ENCODE measurements at regions not wholly inside any gene's neighbourhood (a gene's known extent, or its start where the extent isn't known, plus 50 kb on each side); places are given as distances from the start of the nearest gene placed in this dataset.

DNA sequence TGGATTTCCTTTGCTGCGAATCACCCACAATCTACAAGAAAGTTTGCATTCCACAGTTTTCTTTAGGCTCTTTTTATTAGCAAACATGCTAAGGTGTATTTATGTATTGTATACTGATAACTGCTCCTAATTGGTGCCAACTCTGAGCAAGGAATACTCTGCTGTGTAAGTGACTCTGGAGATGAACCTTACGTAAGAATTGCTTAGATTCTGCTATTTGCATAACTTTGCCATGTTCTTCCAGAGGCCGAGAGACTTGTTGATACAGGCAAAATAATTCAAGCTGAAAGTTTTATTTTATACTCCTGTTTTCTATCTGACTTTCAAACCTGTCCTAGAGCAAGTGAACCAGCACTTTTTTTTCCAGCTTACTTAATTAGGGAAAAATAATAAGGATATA lies 461.3 kb downstream of the GJA1 start:
- H3K9me3 ChIP-seq, result no peaks in the 10 kb centered on the region
- no peaks in the 10 kb centered on the region for H3K36me3 ChIP-seq
- intact Hi-C loops (cut with DNase I), result no loop called here
- TF ChIP-seq POLR2AphosphoS5 (IDR thresholded peaks at IDR 0.05; ENCODE audit: insufficient read depth in 1 of 2, low read depth in 1 of 2) (no peak), POLR2A (IDR thresholded peaks at IDR 0.05) (no peak)
- TF ChIP-seq, protein P1, sequence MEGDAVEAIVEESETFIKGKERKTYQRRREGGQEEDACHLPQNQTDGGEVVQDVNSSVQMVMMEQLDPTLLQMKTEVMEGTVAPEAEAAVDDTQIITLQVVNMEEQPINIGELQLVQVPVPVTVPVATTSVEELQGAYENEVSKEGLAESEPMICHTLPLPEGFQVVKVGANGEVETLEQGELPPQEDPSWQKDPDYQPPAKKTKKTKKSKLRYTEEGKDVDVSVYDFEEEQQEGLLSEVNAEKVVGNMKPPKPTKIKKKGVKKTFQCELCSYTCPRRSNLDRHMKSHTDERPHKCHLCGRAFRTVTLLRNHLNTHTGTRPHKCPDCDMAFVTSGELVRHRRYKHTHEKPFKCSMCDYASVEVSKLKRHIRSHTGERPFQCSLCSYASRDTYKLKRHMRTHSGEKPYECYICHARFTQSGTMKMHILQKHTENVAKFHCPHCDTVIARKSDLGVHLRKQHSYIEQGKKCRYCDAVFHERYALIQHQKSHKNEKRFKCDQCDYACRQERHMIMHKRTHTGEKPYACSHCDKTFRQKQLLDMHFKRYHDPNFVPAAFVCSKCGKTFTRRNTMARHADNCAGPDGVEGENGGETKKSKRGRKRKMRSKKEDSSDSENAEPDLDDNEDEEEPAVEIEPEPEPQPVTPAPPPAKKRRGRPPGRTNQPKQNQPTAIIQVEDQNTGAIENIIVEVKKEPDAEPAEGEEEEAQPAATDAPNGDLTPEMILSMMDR (IDR thresholded peaks at IDR 0.05), result no peak
- no peaks in the 10 kb centered on the region for H3K4me1 ChIP-seq
- H3K27ac ChIP-seq, result no peak overlapping the region
- DNase-seq (ENCODE audit: extremely low spot score in 2 of 2), result no peak
- no peak overlapping the region for H3K4me3 ChIP-seq
- no peaks in the 10 kb centered on the region for H3K27me3 ChIP-seq

DNA sequence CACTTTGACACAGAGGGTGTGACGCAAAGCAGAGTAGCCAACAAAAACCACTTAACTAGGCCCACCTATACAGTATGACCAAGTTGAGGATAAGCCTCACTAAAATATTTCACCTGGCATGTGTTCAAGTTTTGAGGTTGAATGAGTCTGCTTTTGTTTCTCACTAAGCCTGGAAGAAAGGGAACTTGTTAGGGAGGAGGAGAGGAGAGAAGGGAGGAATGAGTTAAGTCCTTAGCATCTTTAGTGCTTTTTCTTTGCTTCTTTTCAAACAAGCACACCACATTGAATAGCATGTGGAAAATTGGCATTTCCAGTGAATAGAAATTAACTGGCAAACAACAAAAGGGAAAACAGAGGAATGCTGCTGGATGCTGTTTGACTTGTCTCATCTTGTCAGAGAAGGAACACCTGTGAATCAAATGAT lies 461.9 kb downstream of the GJA1 start:
- Histone ChIP-seq H3K9me3 (no peaks in the 10 kb centered on the region), H3K36me3 (no peaks in the 10 kb centered on the region), H3K4me3 (no peak overlapping the region), H3K4me1 (no peaks in the 10 kb centered on the region), H3K27ac (no peak overlapping the region), H3K27me3 (no peaks in the 10 kb centered on the region)
- DNase-seq (ENCODE audit: extremely low spot score in 2 of 2), result no peak
- intact Hi-C loops (cut with DNase I), result no loop called here
- TF ChIP-seq, protein P1 (IDR thresholded peaks at IDR 0.05), result no peak
- no peak for TF ChIP-seq POLR2A (IDR thresholded peaks at IDR 0.05)
- TF ChIP-seq POLR2AphosphoS5 (IDR thresholded peaks at IDR 0.05; ENCODE audit: insufficient read depth in 1 of 2, low read depth in 1 of 2), result peak in 1 of 2 donors; percentile 12

DNA sequence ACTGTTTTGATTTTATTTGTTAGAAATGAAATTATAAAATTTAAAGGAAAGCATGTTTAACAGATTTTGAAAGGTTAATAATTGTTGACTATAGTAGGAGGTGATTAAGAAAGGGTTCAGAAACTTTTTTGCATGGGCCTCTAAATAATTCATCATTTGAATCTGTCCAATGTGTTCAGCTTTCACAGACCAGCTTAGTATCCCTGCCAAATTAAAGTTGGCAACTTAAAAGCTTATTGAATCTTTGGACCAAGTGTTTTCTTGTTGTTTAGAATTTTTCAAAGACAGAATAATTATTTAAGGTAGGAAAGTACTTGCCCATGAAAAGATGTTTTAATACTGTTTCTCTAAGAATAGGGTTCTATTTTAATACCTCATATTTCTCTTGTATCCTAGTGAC lies 466.0 kb downstream of the GJA1 start:
- Histone ChIP-seq H3K4me1 (no peaks in the 10 kb centered on the region), H3K27me3 (no peaks in the 10 kb centered on the region), H3K4me3 (no peak overlapping the region), H3K27ac (no peak overlapping the region), H3K36me3 (no peaks in the 10 kb centered on the region), H3K9me3 (no peaks in the 10 kb centered on the region)
- TF ChIP-seq POLR2AphosphoS5 (IDR thresholded peaks at IDR 0.05; ENCODE audit: insufficient read depth in 1 of 2, low read depth in 1 of 2), result no peak
- no peak for TF ChIP-seq POLR2A (IDR thresholded peaks at IDR 0.05)
- TF ChIP-seq, protein P1 (IDR thresholded peaks at IDR 0.05), result no peak
- intact Hi-C loops (cut with DNase I), result no loop called here
- DNase-seq (ENCODE audit: extremely low spot score in 2 of 2), result no peak

DNA sequence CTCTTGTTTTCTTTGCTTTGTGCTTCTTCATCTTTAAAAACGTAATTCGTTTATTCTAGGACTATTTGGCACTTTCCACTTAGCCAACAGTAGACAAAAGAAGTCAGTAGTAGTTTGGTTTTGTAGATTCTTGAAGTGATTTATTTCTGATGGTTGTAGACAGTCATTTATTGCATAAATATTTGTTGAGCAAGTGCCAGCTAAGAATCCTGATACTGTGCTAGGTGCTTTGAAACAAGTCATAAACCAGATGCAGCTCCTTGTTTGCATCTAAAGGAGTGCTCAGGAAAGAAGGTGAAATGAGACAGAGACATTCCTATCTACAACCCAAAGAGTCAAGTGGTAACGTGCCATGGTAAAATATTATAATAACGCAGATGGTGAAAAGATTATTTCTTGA lies 469.1 kb downstream of the GJA1 start:
- Histone ChIP-seq H3K9me3 (no peaks in the 10 kb centered on the region), H3K36me3 (no peaks in the 10 kb centered on the region), H3K4me1 (no peaks in the 10 kb centered on the region), H3K4me3 (no peak overlapping the region), H3K27me3 (no peaks in the 10 kb centered on the region), H3K27ac (no peak overlapping the region)
- no peak for DNase-seq (ENCODE audit: extremely low spot score in 2 of 2)
- TF ChIP-seq POLR2A (IDR thresholded peaks at IDR 0.05) (no peak), POLR2AphosphoS5 (IDR thresholded peaks at IDR 0.05; ENCODE audit: insufficient read depth in 1 of 2, low read depth in 1 of 2) (no peak)
- TF ChIP-seq, protein P1 (IDR thresholded peaks at IDR 0.05), result no peak
- intact Hi-C loops (cut with DNase I), result no loop called here

DNA sequence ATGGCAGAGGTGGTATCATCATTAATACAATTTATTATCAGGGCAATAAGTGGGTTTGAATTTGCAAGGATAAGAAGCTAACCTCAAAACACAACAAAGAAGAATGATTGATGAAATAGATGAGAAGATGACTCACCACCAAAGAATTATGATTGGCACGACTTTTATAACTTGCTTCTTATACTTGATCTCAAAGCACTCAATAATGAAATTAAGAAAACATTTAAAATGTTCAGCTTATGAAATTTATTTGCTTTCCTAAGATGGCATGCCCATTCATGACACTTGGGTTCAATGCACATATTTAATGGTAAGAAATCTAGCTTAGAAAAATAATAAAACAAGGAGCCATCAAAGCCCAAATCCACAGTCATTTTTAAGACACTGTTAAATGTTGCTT lies 477.5 kb downstream of the GJA1 start:
- intact Hi-C loops (cut with DNase I), result no loop called here
- no peak for TF ChIP-seq POLR2AphosphoS5 (IDR thresholded peaks at IDR 0.05; ENCODE audit: insufficient read depth in 1 of 2, low read depth in 1 of 2)
- TF ChIP-seq POLR2A (IDR thresholded peaks at IDR 0.05), result no peak
- TF ChIP-seq, protein P1 (IDR thresholded peaks at IDR 0.05), result no peak
- Histone ChIP-seq H3K27me3 (no peaks in the 10 kb centered on the region), H3K9me3 (no peaks in the 10 kb centered on the region), H3K36me3 (no peaks in the 10 kb centered on the region), H3K4me1 (no peaks in the 10 kb centered on the region), H3K27ac (no peak overlapping the region), H3K4me3 (no peak overlapping the region)
- DNase-seq (ENCODE audit: extremely low spot score in 2 of 2), result no peak

All from vagina (tissue), 2 donors.